ENCODE measurements at regions not wholly inside any gene's neighbourhood (a gene's known extent, or its start where the extent isn't known, plus 50 kb on each side); places are given as distances from the start of the nearest gene placed in this dataset.
"Not testable (repeated sequence)": the region's sequence is repeated elsewhere in the genome, so short reads cannot be mapped to it uniquely, and the experiment has no call there.

- no peak for TF ChIP-seq CTCF (IDR thresholded peaks at IDR 0.05; ENCODE audit: borderline replicate concordance, insufficient read depth, low read depth, low read length)
- H3K4me3 ChIP-seq (ENCODE audit: low read depth, low read length): no peak overlapping the region
Measured at GRCh38 chr2:204161886-204162285, 225.3 kb downstream of the ICOS start.

- no peak for TF ChIP-seq CTCF (IDR thresholded peaks at IDR 0.05; ENCODE audit: borderline replicate concordance, insufficient read depth, low read depth, low read length)
- no peak overlapping the region for H3K4me3 ChIP-seq (ENCODE audit: low read depth, low read length)
Measured at GRCh38 chr2:204166961-204167360, 230.4 kb downstream of the ICOS start.

GRCh38 chr2:204167670-204168069, 231.1 kb downstream of the ICOS start:
- not testable (repeated sequence) for H3K4me3 ChIP-seq (ENCODE audit: low read depth, low read length)

GRCh38 chr2:204170411-204170810, 233.8 kb downstream of the ICOS start:
- H3K4me3 ChIP-seq (ENCODE audit: low read depth, low read length): no peak overlapping the region
- no peak for TF ChIP-seq CTCF (IDR thresholded peaks at IDR 0.05; ENCODE audit: borderline replicate concordance, insufficient read depth, low read depth, low read length)

- TF ChIP-seq CTCF (IDR thresholded peaks at IDR 0.05; ENCODE audit: borderline replicate concordance, insufficient read depth, low read depth, low read length): no peak
- H3K4me3 ChIP-seq (ENCODE audit: low read depth, low read length): no peak overlapping the region
Measured at GRCh38 chr2:204171432-204172144, 235.0 kb downstream of the ICOS start.

GRCh38 chr2:204172145-204172600, 235.6 kb downstream of the ICOS start:
- TF ChIP-seq CTCF (IDR thresholded peaks at IDR 0.05; ENCODE audit: borderline replicate concordance, insufficient read depth, low read depth, low read length): no peak
- H3K4me3 ChIP-seq (ENCODE audit: low read depth, low read length): no peak overlapping the region

- no peak for TF ChIP-seq CTCF (IDR thresholded peaks at IDR 0.05; ENCODE audit: borderline replicate concordance, insufficient read depth, low read depth, low read length)
- no peak overlapping the region for H3K4me3 ChIP-seq (ENCODE audit: low read depth, low read length)
Measured at GRCh38 chr2:204174034-204174433, 237.5 kb downstream of the ICOS start.

Data from GM12875 (cell line).